Right lobe of liver (tissue), 6 donors: ENCODE measurements at regions not wholly inside any gene's neighbourhood (a gene's known extent, or its start where the extent isn't known, plus 50 kb on each side); places are given as distances from the start of the nearest gene placed in this dataset.
A peak's percentile ranks its signal among the peaks of the same experiment; 100 is the strongest.

Source experiments
- ATAC-seq, 4 donors: fragments of 200-7000 bp; cut with Tn5 transposase; one replicate each; pipeline ENCODE4 v1.9.1; 2020; ENCODE audit warnings: mild to moderate bottlenecking in 4 of 4, moderate library complexity in 4 of 4
- DNase-seq, 3 donors: peaks; one replicate each; pipeline ENCODE4 v3.0.0-alpha.2; 2020
- H3K27ac ChIP-seq, 3 donors: fragments of 200-600 bp; one replicate each; pipeline ENCODE4 v1.8.0; 2022
- H3K27me3 ChIP-seq, 2 donors: fragments of 200-600 bp; one replicate each; pipeline ENCODE4 v1.8.0; 2022
- H3K36me3 ChIP-seq, 4 donors: fragments of 200-600 bp; sonication (generic) in 1 of 4; one replicate each; pipeline versions ENCODE4 v1.5.1 to v1.8.0; 2017 to 2022; ENCODE audit warnings: control low read depth in 1 of 4
- H3K4me1 ChIP-seq, 4 donors: fragments of 200-600 bp; sonication (generic) in 1 of 4; one replicate each; pipeline versions ENCODE4 v1.5.1 to v1.8.0; 2017 to 2022; ENCODE audit warnings: control low read depth in 1 of 4
- H3K4me3 ChIP-seq, 3 donors: fragments of 200-600 bp; one replicate each; pipeline ENCODE4 v1.8.0; 2022
- H3K9me3 ChIP-seq, 4 donors: fragments of 200-600 bp; sonication (generic) in 1 of 4; one replicate each; pipeline versions ENCODE4 v1.5.1 to v1.8.0; 2017 to 2022; ENCODE audit warnings: control low read depth in 1 of 4
- CTCF ChIP-seq, 4 donors: fragments of 200-600 bp in 3 of 4; fragments of 450-650 bp in 1 of 4; IDR thresholded peaks; one replicate each; pipeline versions ENCODE4 v1.5.1 to v1.8.0; 2016 to 2022; ENCODE audit warnings: antibody characterized with exemption in 4 of 4, mild to moderate bottlenecking in 2 of 4
- POLR2A ChIP-seq: fragments of 450-650 bp; IDR thresholded peaks from one replicate; pipeline ENCODE4 v1.6.1; 2017; ENCODE audit warnings: antibody characterized with exemption, mild to moderate bottlenecking
- WGBS: methylation state at CpG from one replicate; pipeline ENCODE4 v1.1.6; 2018; ENCODE audit warnings: low coverage, low lambda C conversion rate; ENCODE audit not compliant: insufficient coverage; ENCODE audit errors: missing lambda C conversion rate; 5-methylcytosine and 5-hydroxymethylcytosine counted together
- intact Hi-C, 2 donors: fragments of 100-400 bp; cut with DNase I; formaldehyde crosslinking; loops; one replicate each; pipeline versions ENCODE4 v1.11.2 to v1.14.1; 2022
- donor health status: DM: no; HTN: yes; CAD: no.
- donor health status: DM: no; HTN: no; CAD: no.
- donor health status: DM: no; HTN: no; CAD: no.
- donor health status: DM: no; HTN: yes; CAD: no.
- donor health status: DM: no; HTN: yes; CAD: no.

- no peaks in the 10 kb centered on the region for H3K4me1 ChIP-seq
- ATAC-seq (no peak), DNase-seq (no peak)
- TF ChIP-seq CTCF (IDR thresholded peaks at IDR 0.05): no peak
- TF ChIP-seq POLR2A: no peak
- 78% methylated on average over 4 of the region's 4 CpGs for WGBS
- H3K4me3 ChIP-seq: no peak overlapping the region
- no peak overlapping the region for H3K27ac ChIP-seq
- no peaks in the 10 kb centered on the region for H3K9me3 ChIP-seq
- no peaks in the 10 kb centered on the region for H3K27me3 ChIP-seq
- H3K36me3 ChIP-seq: no peaks in the 10 kb centered on the region
- intact Hi-C loops: no loop called here
Measured at GRCh38 chr12:89279499-89279898, 72.8 kb downstream of the DUSP6 start.

GRCh38 chr12:89278862-89279261 is 73.4 kb downstream of the DUSP6 start:
- H3K27ac ChIP-seq: no peak overlapping the region
- no peaks in the 10 kb centered on the region for H3K4me1 ChIP-seq
- ATAC-seq: no peak
- no peak for TF ChIP-seq POLR2A
- TF ChIP-seq CTCF (IDR thresholded peaks at IDR 0.05): no peak
- H3K9me3 ChIP-seq: no peaks in the 10 kb centered on the region
- no peak overlapping the region for H3K4me3 ChIP-seq
- WGBS: 57% methylated on average over 6 of the region's 6 CpGs
- no peak for DNase-seq
- intact Hi-C loops: no loop called here
- H3K36me3 ChIP-seq: no peaks in the 10 kb centered on the region
- no peaks in the 10 kb centered on the region for H3K27me3 ChIP-seq

- Histone ChIP-seq H3K9me3 (no peaks in the 10 kb centered on the region), H3K27me3 (no peaks in the 10 kb centered on the region), H3K4me1 (no peaks in the 10 kb centered on the region), H3K36me3 (no peaks in the 10 kb centered on the region), H3K4me3 (no peak overlapping the region), H3K27ac (no peak overlapping the region)
- intact Hi-C loops: no loop called here
- DNase-seq (no peak), ATAC-seq (no peak)
- TF ChIP-seq CTCF (IDR thresholded peaks at IDR 0.05): no peak
- TF ChIP-seq POLR2A: no peak
- WGBS: 98% methylated on average over 4 of the region's 4 CpGs
Measured at GRCh38 chr12:89278169-89278568, 74.1 kb downstream of the DUSP6 start.

- no peak for TF ChIP-seq CTCF (IDR thresholded peaks at IDR 0.05)
- no peak for TF ChIP-seq POLR2A
- WGBS: 25% methylated on average over 1 of the region's 2 CpGs
- DNase-seq (peak in 1 of 3 donors; percentile 45), ATAC-seq (peak; percentile 56 to 90 (median 61))
- Histone ChIP-seq H3K36me3 (no peaks in the 10 kb centered on the region), H3K9me3 (no peaks in the 10 kb centered on the region), H3K27ac (no peak overlapping the region), H3K4me3 (no peak overlapping the region), H3K4me1 (no peaks in the 10 kb centered on the region), H3K27me3 (no peaks in the 10 kb centered on the region)
- intact Hi-C loops: no loop called here
Measured at GRCh38 chr12:89276860-89277259, 75.4 kb downstream of the DUSP6 start.

- H3K9me3 ChIP-seq: no peaks in the 10 kb centered on the region
- H3K4me3 ChIP-seq: no peak overlapping the region
- H3K27me3 ChIP-seq: no peaks in the 10 kb centered on the region
- intact Hi-C loops: no loop called here
- WGBS: 21% methylated on average over 2 of the region's 2 CpGs
- H3K27ac ChIP-seq: no peak overlapping the region
- no peaks in the 10 kb centered on the region for H3K36me3 ChIP-seq
- no peaks in the 10 kb centered on the region for H3K4me1 ChIP-seq
- no peak for TF ChIP-seq POLR2A
- TF ChIP-seq CTCF (IDR thresholded peaks at IDR 0.05): no peak
- DNase-seq (no peak), ATAC-seq (peak in 3 of 4 donors; percentile 28 to 68 (median 42))
Measured at GRCh38 chr12:89273525-89273924, 78.8 kb downstream of the DUSP6 start.
